Jurkat, Clone E6-1 (cell line): ENCODE measurements at regions not wholly inside any gene's neighbourhood (a gene's known extent, or its start where the extent isn't known, plus 50 kb on each side); places are given as distances from the start of the nearest gene placed in this dataset.

Source experiments
- DNase-seq: peaks from one replicate; pipeline ENCODE4 v3.0.0-alpha.2; 2011; ENCODE audit warnings: low read depth, low spot score
- H3K4me3 ChIP-seq: 2 replicates; pipeline ENCODE4 v1.5.1; 2011; ENCODE audit warnings: mild to moderate bottlenecking, low read length, control low read depth, moderate library complexity

DNA sequence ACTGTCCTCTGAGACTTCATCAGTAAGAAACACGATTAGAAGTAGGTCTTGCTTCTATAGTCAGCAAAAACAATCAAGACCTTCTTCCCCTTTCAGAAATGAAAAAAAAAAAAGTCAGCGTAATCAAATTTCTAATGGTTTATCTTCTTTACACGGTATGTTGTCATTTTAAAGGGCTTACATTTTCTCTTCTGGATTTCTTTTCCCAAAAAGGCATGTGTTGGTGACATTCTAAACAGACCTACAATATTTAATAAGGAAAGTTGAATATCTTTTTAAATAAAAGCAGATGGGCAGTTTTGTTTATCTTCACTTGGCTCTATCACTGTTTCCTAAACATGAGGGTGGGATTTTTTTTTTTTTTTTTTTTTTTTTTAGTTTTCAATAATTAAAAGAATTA, 197.3 kb upstream of the ADAMTS9 start:
- no peak for DNase-seq
- no peak overlapping the region for H3K4me3 ChIP-seq

DNA sequence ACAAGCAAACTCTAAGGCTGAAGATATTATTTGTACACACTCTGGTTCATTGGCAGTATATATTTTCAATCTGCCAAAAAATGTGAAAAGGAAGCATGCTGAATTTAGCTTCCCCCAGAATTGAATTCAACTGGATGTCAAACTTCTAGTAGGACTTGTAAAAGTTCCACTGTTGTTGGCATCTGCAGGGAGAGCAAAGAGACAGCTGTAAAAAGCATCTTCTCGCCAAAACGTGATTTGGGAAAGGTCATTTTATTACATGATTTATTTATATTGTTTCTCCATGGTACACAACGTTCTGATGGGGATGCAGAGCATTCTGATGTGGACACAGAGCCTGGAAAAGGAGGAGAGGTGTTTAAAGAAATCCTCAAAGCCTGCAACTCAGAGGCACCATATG, 196.7 kb upstream of the ADAMTS9 start:
- no peak for DNase-seq
- no peak overlapping the region for H3K4me3 ChIP-seq

DNA sequence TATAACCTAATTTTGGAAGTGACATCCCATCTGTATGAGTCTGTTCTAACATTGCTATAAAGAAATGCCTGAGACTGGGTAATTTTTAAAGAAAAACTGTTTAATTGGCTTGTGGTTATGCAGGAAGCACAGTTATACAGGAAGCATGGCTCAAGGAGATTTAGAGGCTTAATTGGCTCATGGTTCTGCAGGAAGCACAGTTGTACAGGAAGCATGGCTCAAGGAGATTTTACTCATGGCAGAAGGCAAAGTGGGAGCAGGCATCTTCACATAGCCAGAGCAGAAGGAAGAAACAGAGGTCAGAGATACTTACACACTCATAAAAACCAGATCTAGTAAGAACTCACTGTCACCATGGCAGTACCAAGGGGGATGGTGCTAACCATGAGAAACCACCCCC, 193.1 kb upstream of the ADAMTS9 start:
- peak; percentile 18 for DNase-seq
- H3K4me3 ChIP-seq = no peak overlapping the region

DNA sequence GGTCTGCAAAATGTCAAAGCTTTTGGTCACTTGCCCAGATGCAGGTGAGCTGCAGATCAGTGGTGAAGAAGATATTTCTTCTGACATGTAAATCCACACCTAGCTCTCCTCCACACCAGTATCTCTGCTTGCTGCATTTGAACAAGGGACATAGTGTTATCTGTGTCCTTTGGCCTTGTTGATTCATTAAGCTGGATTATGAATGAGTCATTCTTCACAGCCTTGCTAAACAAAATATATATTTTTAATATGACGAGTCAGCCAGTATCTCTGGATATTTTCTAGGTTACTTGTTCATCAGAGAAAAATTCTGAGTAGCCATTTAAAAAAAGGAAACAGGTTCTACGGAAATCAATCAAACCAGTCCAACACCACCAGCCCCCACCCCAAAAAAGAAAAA, 190.6 kb upstream of the ADAMTS9 start:
- H3K4me3 ChIP-seq = no peak overlapping the region
- DNase-seq = no peak

DNA sequence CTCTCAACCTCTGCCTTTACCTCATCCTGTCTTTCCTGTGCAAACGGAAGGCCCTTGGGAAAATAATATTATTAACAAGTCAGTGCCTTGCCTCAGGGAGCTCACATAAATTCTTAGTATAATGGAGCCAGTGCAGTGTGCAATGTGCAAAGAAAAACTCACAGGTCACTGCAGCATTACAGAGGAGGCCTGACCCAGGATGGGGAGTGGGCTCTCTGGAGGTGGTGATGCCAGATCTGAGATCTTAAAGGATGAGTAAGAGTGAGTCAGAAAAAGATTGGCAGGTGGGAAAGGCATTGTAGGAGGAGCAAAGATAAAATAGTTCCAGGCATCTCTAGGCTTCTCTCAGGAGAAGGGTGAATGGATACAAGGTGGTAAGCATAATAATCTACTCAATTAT, 185.6 kb upstream of the ADAMTS9 start:
- DNase-seq = no peak
- no peak overlapping the region for H3K4me3 ChIP-seq

DNA sequence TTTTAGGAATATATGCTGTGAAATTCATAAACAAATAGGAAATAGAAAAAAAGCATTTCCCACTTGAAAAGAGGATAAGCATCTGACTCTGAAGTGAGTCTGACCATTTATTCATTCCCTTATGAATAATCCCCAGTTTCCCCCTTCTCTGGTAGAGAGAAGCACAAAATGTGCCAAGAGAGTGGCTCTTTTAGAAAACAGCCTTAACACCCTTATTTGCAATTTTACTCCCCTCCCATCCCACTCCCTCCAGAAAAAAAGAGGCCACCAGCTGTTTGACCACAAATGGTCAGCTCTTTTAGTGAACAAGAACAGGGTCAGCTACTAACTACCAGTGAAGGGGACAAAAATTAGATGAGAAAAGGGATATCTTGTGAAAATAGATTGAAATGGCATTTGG, 184.5 kb upstream of the ADAMTS9 start:
- no peak for DNase-seq
- no peak overlapping the region for H3K4me3 ChIP-seq

DNA sequence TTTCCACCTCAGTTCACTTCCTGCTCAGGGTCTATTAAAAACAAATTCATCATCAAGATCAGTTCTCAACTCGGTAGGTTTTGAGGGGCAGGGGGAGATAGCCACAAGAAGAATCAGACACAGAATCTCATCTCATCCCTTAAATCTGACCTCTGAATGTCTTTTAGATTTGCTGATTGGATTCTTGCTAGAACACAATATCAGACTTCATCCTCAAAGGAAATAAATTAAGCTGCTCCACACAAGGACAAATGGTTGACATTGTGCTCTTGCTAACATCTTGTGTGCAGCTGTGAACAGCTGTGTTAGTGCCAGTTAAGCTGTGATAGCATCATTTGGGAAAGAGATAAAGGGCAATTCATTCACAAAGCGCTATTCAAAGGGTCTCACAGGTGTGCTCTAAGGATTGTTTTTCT, 184.0 kb upstream of the ADAMTS9 start:
- DNase-seq = no peak
- no peak overlapping the region for H3K4me3 ChIP-seq

DNA sequence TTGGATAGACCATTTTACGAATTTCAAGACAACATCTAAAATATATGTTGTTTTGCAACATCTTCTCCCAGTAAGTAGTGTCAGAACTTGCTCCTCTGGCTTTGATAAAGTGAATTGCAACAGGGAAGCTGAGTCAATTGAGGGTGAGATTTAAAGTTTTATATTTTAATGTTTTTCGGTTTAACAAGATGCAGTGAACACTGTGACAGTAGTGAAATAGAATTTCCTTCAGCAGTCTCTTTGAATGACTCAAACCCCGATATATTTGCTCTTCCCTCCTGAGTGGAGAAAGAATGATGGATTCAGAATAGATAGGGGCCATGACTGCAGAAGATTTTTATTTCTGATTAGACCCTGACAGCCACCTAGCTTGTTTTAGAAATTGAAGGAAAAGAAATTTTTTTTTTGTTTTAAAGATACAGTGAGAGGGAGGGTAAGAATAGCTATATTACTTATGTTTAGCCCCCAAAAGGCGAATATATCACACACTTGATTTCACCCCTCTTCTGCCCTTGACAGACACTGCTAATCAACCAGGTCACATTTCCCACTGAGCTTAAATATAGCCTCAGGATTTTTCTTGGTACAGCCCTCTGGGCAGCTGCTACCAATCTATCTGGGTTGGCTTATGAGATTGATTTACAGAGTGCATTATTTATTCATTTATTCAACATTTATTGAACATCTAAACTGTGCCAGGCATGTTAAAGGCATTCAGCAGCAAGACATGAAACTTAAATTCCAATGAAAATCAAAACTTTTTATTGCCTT, 183.3 kb upstream of the ADAMTS9 start:
- no peak for DNase-seq
- no peak overlapping the region for H3K4me3 ChIP-seq

DNA sequence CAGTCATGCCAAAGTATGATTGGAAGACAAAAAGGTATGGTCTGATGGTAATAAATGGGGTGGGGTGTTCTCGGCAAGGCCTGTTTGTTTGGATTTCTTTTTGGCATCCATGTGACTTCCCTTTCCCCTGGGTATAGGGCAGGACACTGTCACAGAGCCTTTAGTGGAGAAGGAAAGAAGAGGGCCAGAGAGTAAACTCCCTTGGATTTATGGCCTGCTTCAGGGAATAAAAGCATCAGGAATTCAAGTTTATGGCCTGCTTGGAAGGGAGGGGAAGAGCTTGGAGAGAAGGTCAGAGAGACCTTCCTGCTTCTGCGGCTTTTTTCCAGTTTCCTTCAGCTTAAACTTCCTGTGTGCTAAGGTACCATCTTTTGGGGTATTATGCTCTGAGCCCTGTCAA, 179.4 kb upstream of the ADAMTS9 start:
- DNase-seq = no peak
- no peak overlapping the region for H3K4me3 ChIP-seq

DNA sequence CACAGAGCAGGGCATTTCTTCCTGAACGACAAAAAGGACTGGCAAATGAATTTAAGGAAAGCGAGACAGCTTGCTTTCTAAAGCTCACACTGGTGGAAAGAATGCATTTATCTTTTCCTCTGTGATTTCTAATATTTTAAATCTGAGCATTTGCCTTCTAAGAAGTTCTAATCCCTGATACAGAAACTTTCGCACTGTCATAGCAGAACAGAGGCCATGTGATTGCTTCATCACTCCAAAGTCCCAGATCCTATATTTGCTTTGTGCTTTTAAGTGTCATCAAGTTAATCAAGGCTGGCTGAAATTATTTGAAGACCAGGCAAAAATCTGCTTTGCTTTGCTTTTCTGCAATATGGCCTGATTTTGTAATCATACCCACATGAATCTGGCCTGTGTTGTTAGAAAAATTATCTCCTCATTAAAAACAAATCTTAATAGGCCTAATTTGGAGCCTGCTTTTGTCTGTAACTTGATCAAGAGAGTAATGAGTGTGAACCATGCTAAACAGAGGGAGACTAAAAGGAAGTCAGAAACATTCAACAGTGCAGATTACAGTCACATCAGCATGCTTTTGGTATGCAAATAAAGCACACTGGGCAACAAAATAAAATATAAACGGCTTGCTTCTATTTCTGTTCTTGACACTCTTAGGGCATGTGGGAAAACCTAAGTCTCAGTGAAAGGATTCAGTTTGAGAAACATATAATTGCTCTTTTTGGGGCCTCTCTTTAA, 178.2 kb upstream of the ADAMTS9 start:
- no peak for DNase-seq
- H3K4me3 ChIP-seq = no peak overlapping the region

DNA sequence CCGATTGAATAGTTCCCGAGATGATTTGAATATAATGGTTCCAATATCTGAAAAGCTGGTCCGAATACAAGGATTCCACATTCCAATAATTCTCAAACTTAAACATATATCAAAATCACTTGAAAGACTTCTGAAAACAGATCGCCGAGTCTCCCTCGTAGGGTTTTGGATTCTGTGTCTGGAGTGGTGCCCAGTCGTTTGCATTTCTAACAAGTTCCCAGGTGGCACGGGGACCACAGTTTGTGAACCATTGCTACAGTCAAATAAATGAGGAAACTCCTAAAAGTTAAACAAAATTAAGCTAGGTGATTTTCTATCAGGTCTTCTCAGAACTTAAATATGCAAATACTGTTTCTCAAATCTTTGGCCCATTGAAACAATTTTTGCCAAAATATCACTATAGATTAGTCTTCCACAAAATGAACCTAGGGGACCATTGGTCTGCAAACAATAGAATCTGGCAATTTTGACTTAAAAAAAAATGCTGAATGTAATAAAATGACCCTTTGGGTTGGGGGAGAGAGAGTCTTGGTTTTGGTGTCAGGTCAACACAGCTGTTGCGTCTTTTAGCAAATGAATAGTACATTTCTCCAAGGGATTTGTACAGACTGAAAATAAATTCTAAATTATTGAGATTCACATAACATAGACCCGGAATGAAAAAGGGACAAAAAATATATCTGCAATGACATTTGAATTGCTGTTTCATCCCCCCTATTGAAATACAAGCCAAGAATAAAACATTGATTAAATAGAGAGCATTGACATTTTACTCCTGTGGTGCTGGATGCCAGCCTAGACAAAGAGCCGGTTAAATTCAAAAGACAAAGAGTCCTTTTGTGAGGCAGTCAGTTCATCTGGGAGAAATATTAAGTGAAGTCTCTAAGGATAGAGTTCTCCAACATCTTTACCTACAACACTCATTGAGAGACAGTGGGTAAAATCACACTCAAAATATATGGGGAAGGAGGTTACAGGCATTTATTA, 175.7 kb upstream of the ADAMTS9 start:
- no peak for DNase-seq
- H3K4me3 ChIP-seq = no peak overlapping the region

DNA sequence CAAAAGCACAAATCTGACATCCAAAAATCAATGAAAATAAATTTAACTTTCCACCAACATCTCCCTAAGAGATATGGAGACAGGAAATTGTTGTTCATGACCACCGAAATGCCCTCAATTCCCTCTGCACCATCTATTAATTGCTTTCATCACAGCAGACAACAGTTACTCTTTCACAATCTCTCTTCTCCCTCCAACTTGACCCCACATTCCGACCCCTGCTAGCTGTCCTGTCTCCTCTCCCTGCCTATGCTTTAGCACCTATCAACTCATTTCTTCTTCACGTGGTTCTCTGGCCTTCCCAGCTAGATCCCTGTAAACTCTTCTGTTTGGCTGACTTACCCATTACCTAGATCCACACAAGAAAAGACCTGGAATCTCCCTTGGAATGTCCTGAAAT, 173.9 kb upstream of the ADAMTS9 start:
- no peak for DNase-seq
- no peak overlapping the region for H3K4me3 ChIP-seq

DNA sequence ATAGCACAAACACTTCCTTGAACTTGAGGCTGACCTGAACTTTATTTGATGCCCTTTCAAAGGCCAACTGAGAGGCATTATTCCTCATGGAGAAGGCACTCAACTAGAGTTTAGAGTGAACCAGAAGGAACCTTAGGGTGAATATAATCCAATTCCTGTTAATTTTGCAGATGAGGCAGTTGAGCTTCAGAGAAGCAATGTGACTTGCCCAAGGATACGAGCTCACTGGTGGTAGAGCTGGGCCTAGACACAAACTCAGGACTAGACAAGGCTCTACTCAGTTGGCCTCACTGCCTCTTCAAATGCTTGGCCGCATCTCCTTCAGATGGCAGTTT, 172.7 kb upstream of the ADAMTS9 start:
- H3K4me3 ChIP-seq = no peak overlapping the region
- DNase-seq = no peak

DNA sequence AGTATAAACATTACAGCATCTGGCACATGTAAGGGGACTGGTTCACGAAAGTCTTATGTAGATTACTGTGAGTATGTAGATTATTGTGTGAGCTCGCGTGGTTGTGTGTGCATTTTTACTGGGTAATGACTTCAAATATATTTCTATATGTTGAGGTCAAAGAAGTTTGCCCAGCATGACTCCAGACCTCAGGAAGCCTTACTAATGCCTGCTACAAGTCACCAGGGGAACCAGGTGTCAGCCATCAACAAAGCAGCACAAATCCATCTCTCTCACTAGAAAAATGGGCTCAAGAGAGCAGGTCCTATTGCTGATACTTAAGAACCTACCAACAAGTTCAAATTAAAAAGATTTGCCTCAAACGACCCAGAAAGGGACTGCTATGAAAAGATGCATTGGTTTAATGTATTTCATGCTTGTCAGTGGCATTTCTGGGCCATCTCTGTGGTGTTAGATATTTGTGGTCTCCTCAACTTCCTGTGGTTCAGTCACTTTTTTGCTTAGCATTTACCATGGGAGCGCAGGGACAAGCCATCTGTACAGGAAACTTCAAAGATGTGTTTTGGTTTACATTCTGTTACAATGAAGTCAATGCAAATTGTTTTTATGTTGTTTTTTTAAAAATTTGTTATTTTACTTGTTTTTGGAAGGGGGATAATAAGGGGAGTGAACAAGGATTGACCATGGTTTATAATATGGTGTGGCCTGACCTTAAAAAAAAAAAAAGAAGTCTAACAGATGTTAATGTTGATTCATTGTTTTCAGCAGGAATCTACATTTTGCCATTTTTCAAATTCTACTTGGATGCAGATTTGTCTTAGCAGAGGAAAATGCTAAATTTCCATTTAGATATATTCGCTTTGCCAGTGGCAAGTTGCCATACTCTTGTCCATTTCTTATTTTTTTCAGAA, 172.1 kb upstream of the ADAMTS9 start:
- no peak overlapping the region for H3K4me3 ChIP-seq
- peak; percentile 78 for DNase-seq

DNA sequence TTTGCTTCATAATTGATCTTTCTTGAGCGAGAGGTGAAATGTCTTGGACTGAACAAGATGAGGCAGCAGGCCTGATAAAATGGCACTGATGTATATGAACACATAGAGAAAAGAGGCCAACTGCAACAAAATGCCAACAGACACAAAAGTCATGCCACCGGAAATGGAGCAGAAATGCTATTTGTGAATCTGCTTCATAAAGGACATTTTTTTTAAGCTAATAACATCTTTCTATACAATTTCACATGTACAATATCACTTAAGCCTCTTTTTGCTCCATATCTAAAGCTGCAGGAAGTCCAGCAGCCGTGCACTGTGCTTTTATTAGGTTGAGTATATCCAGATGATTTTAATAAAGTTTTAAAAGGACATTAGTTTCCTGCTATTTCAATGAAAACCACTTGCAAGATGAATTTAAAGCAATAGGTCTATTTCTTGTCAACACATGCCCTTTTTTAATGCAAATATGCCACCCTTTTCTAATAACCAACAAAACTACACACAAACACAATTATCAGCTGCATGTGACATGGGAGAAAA, 169.2 kb upstream of the ADAMTS9 start:
- no peak for DNase-seq

DNA sequence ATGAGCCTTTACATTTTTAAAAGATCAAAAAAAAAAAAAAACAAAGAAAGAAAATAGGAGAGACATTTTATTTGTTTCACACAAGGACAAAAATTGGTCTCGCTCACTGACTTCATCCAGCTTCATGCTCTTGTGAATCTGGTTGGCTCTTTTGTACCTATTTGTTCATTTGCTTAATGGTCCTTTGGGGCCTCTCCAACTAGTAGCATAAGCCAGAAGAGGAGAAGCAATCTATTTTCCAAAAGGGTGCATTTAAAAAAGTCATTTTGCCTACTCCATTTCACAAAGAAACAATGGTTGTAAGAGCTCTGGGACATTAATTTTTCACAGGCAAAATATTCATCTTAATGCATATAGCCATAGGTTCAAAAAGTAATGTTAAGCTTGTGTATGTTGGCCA, 168.3 kb upstream of the ADAMTS9 start:
- DNase-seq = no peak
- no peak overlapping the region for H3K4me3 ChIP-seq

More for the DNA sequence above, 169.2 kb upstream of the ADAMTS9 start:
- no peak overlapping the region for H3K4me3 ChIP-seq

DNA sequence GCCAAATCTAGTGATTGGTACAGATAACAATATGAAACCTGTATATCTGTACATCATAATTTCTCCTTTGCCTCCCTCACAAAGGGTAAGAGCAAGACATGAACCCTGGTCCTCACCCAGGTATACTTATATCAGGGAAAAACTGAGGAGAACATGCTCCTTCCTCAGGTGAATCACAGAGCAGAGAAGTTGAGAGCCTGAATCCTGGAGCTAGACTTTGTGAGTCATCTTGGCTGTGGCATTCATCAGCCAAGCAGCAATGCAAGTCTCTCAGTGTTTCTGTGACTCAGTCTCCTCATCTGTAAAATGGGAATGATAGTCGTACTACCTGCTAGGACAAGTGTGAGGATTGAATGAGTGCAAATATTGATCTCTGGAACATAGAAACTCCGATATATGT, 165.7 kb upstream of the ADAMTS9 start:
- no peak overlapping the region for H3K4me3 ChIP-seq
- DNase-seq = no peak

DNA sequence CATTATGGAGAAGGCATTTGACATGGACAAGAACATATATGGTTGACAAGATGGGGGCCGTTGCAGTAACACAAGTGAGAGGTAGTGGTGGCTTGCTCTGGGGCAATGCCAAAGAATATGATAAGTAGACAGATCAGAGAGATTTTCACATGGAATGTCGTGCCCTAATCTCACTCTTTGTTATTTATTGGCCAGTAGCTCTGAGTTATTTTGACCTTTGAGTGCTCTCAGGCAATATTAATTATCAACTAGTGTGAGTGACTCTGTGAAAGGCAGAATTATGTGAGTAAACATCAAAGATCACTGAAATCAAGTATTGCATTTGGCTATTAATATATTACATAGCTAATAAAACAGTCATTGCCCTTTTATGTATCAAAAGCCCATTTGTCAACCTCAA, 164.9 kb upstream of the ADAMTS9 start:
- H3K4me3 ChIP-seq = no peak overlapping the region
- DNase-seq = no peak

DNA sequence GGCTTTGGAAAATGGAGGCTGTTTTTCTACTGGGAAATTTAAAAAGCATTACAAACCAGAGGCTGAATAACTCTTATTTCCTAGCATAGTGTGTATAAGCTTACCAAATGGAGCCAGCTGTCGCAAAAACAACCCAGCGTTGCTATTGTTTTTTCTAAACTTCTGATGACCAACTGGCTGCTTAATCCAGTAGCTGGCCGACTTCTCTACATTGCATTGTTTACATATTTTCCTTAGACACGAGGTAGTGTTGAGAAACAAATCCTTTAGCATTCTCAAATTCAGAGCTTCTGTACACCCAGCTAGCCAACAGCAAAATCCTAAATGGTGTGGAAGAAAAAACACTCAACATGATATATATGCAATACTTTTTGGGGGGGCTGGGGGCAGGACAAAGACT, 161.0 kb upstream of the ADAMTS9 start:
- H3K4me3 ChIP-seq = no peak overlapping the region
- no peak for DNase-seq
